NOMO-1 treated with DMSO at 0.1 percent for 48 hours (cell line): ENCODE measurements at regions not wholly inside any gene's neighbourhood (a gene's known extent, or its start where the extent isn't known, plus 50 kb on each side); places are given as distances from the start of the nearest gene placed in this dataset.

ENCODE experiments used
- DNase-seq: peaks from one replicate; lab custom pipeline; 2025; ENCODE audit not compliant: unreplicated experiment; lab: John Stamatoyannopoulos, UW

GRCh38 chr6:12653486-12653885 lies 63.1 kb upstream of the PHACTR1 start:
- DNase-seq, result no peak

- DNase-seq, result no peak
Measured at GRCh38 chr6:12654107-12654506, 62.5 kb upstream of the PHACTR1 start.

GRCh38 chr6:12654514-12654913 lies 62.1 kb upstream of the PHACTR1 start:
- DNase-seq, result no peak

- no peak for DNase-seq
Measured at GRCh38 chr6:12656906-12657305, 59.7 kb upstream of the PHACTR1 start.

- no peak for DNase-seq
Measured at GRCh38 chr6:12657884-12658283, 58.7 kb upstream of the PHACTR1 start.

- no peak for DNase-seq
Measured at GRCh38 chr6:12661432-12662089, 55.0 kb upstream of the PHACTR1 start.
